ENCODE measurements at regions not wholly inside any gene's neighbourhood (a gene's known extent, or its start where the extent isn't known, plus 50 kb on each side); places are given as distances from the start of the nearest gene placed in this dataset.

DNA sequence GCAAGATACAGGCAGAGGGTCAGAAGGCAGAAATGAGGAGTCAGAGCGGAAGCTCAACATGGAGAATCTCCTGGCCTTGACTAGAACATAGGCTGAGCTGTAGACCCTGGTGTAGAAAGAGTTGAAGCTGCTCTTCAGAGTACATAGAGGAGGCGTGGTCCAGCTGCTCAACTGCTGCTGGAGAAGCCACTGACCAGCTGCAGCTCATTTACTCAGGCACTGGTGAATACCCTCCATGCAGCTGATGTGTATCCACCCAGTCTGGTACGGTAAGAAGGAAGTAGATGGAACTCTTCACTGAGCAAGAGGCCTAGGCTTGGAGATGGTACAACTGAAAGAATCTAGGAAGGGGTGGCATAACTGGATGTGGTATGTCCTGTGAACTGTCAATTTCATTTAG is 148.8 kb upstream of the DHRS4 start:
- no peak for TF ChIP-seq SUZ12 (IDR thresholded peaks at IDR 0.05; ENCODE audit: extremely low read depth, insufficient read depth, insufficient read length)
- TF ChIP-seq ZNF274 (IDR thresholded peaks at IDR 0.05; ENCODE audit: low read depth, low read length), result no peak
- no peak for TF ChIP-seq YY1 (IDR thresholded peaks at IDR 0.05; ENCODE audit: insufficient read depth, insufficient read length)

Data from NT2/D1 (cell line).